GM21423 (cell line): ENCODE measurements at regions not wholly inside any gene's neighbourhood (a gene's known extent, or its start where the extent isn't known, plus 50 kb on each side); places are given as distances from the start of the nearest gene placed in this dataset.

ENCODE experiments used
- ATAC-seq: cut with Tn5 transposase; IDR thresholded peaks from one replicate; pipeline ENCODE4 v1.9.1; 2021; ENCODE audit warnings: mild to moderate bottlenecking, moderate library complexity; ENCODE audit not compliant: unreplicated experiment

- ATAC-seq = no peak
Observed at GRCh38 chr11:116644201-116644940, 128.4 kb downstream of the BUD13 start.

- no peak for ATAC-seq
Observed at GRCh38 chr11:116643521-116643920, 129.3 kb downstream of the BUD13 start.

- no peak for ATAC-seq
Observed at GRCh38 chr11:116642902-116643301, 129.9 kb downstream of the BUD13 start.

GRCh38 chr11:116642481-116642880, 130.3 kb downstream of the BUD13 start:
- ATAC-seq = no peak

- no peak for ATAC-seq
Observed at GRCh38 chr11:116641561-116642045, 131.2 kb downstream of the BUD13 start.

- ATAC-seq = no peak
Observed at GRCh38 chr11:116640641-116641402, 132.0 kb downstream of the BUD13 start.

GRCh38 chr11:116638463-116638862, 134.3 kb downstream of the BUD13 start:
- ATAC-seq = no peak

GRCh38 chr11:116637766-116638165, 135.0 kb downstream of the BUD13 start:
- ATAC-seq = no peak

GRCh38 chr11:116636341-116636929, 136.4 kb downstream of the BUD13 start:
- ATAC-seq = no peak

GRCh38 chr11:116631201-116631600, 141.6 kb downstream of the BUD13 start:
- no peak for ATAC-seq

GRCh38 chr11:116618461-116618860, 154.3 kb downstream of the BUD13 start:
- no peak for ATAC-seq

- no peak for ATAC-seq
Observed at GRCh38 chr11:116615211-116615865, 157.4 kb downstream of the BUD13 start.

- no peak for ATAC-seq
Observed at GRCh38 chr11:116614306-116615210, 158.2 kb downstream of the BUD13 start.

GRCh38 chr11:116613206-116613875, 159.4 kb downstream of the BUD13 start:
- ATAC-seq = no peak

GRCh38 chr11:116611998-116612620, 160.7 kb downstream of the BUD13 start:
- ATAC-seq = no peak

- no peak for ATAC-seq
Observed at GRCh38 chr11:116610190-116610589, 162.6 kb downstream of the BUD13 start.

- no peak for ATAC-seq
Observed at GRCh38 chr11:116607027-116607426, 165.8 kb downstream of the BUD13 start.

- ATAC-seq = no peak
Observed at GRCh38 chr11:116605543-116606459, 167.0 kb downstream of the BUD13 start.
